ENCODE measurements at regions not wholly inside any gene's neighbourhood (a gene's known extent, or its start where the extent isn't known, plus 50 kb on each side); places are given as distances from the start of the nearest gene placed in this dataset.

DNA sequence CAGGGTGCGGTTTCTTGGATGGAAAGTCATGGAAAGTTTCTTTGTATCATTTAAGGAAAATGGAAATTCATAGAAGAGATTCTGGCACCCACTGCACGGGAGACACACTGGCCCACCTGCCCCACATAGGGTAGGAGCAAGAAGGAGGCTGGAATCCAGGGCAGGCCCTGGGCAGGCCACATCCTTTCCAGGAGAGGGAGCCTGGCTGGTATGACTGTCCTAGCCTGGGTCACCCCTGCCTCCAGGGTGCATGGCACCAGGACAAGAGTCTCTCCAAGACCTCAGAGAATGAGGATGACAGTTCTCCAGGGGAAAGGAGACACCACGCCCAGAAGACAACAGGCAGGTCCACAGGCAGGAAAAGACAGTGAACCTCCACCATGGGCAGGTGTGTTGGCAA is 297.2 kb downstream of the TCERG1L start:
- DNase-seq, result no peak

DNA sequence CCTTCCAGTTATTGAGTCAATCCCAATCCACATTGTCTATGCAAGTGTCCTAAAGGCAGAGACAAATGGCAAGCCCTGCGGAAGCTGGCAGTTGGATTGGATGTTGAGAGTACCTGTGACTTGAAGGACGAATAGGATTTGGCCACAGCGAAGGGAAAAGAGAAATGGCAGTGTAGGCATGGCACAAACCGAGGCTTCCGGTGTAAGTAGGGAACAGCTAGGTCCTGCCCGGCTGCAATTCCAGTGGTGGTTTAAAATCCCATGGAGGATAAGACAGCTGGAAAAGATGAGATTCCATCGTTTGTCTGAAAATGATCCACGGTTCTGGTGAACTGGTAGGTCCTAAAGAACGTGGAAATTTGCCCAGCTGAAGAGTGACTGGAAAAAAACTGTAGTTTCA is 296.2 kb downstream of the TCERG1L start:
- no peak for DNase-seq

DNA sequence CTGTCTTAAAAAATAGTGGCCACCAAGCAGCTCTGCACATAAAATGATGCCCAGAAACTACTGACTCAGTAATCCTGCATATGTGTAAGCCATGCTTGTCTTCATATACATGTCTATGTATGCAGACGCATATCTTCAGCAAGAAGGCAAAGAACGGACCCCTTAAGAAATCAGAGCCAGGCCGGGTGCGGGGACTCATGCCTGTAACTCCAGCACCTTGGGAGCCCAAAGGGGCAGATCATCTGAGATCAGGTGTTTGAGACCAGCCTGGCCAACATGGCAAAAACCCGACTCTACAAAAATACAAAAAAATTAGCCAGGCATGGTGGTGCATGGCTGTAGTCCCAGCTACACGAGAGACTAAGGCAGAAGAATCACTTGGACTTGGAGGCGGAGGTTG is 295.0 kb downstream of the TCERG1L start:
- no peak for DNase-seq

DNA sequence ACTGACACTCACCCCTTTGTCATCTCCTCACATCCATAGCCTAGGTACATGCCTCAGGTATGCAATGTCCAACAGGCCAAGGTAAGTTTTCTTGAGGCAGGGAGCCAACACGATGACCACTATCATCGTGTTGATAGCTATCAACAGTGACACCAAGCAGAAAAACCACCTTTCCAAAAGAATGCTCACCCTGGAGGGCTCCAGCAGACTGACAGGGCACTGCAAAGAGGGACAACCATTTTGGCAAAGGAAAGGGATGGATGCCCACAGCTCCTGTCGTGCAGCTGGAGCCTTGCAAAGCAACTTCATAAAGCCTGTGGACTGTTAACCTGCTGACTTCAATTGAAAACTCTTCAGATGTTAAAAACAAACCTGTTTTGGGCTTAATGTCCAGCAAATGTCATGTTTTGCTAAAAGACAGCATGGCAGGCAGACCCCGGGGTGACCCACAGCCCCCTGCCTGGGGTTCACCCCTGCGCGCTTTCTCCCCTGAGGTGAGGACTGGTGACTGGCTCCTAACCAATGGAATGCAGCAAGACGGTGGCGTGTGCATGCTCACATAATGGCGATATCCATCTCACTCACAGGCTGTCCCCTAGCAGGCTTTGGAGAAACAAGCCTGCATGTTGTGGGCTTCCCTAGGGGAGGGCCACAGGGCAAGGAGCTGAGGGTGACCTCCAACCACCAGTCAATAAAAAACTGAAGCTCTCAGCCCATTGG is 293.8 kb downstream of the TCERG1L start:
- DNase-seq, result no peak

DNA sequence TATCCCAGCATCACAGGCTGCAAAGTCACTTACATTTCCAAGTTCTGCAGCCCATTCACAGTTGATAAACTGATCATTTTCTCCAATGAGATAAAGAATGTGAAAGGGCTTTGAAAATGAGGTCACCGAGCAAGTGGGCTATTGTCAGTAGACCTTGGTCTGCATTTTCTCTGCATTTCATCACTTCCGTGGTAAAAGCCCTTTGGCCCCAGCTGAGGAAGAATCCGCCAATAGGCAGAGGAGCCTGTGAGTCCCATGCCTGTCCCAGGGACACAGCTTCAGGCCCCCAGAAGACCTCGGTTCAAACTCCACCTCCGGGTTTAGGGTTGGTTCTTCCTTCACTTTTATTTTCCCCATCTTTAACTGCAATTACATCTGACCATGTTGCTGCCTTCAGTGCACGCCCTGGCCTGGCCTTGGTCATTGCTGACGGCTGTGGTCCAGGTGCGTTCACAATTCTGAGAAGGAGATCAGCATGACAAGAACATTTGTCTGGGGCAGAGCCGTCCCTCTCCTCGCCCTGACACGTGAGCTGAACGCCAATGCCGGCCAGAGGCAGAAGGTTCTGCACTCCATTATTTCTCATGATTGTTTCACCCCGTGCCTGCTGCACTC is 292.5 kb downstream of the TCERG1L start:
- DNase-seq, result no peak

DNA sequence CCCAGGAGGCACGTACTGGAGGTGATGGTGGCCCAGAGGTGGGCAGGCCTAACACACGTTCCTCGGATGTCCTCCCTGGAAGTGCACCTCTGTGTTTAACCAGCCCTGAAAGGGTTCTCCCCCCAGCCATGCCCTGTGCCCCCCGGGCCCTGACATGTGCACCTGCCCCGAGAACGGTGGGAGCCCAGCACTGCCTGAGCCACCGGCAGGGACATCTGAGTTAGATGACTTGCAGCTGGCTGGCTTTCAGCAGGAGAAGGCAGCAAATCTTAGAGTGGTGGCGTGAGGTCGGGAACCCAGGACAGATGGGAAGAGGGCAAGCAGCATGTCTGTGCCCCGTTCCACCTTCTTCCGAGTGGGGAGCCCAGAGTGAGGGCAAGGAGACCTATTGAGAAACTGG is 291.8 kb downstream of the TCERG1L start:
- DNase-seq, result no peak

DNA sequence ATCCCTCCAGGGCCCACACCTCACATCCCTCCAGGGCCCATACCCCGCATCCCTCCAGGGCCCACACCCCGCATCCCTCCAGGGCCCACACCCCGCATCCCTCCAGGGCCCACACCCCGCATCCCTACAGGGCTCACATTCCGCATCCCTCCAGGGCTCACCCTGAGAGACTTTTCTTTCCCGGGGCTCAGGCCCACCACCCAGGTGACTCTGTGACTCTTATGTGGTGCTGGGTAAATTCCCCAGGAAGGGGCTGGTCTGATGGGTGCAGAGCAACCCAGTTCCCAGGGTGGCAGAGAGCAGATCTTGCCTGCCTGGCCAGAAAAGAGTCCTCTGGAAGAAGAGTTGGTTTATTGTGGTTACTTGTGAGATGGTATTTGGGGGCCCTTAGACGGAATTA is 290.7 kb downstream of the TCERG1L start:
- no peak for DNase-seq

DNA sequence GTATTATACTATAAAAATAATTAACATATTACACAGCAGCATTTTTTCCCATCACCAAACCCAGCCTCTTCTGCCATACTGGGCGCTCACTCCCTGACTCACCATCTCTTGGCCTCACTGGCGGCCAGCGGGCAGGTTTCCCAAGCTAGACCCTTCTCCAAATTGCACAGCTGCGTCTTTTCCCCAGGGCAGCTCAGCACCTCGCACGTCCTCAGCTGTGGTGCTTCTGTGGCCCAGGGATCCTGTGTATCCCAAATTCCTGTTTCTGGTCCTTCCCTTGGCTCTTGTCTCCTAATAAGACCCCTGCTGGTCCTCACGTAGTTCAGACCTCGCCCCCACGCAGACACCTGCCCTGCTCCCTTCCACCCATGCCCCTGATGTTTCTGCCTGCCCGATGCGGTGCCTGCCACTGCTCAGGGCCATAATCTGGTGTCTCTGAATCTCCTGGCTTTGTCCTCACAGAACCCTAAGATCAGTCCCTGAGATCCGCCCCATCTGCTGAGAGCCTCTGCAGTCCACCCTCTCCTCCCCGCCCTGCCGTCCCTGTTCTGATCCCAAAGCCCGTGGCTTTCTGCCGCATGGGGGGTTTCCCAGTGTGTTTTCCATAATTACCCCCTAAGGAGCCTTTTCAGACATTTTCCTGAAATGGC is 290.1 kb downstream of the TCERG1L start:
- no peak for DNase-seq

DNA sequence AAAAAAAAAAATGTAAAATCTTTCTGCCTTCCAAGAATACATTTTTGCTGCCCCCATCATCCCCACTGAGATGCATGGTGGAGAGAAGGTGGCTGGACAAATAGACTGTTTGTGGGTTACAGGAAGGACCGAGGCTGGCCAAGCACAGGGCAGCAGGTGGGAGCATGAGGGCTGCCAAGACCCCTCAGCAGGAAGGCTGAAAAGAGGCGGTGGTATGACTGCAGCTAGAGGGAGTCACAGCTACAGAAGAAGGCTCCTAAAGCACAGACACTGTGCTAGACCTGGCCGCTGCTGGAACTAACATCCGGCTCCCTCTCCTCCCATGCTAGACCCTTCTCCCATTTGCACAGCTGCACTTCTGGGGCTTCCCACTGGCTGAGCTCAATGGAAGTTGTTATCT is 289.6 kb downstream of the TCERG1L start:
- DNase-seq, result no peak

DNA sequence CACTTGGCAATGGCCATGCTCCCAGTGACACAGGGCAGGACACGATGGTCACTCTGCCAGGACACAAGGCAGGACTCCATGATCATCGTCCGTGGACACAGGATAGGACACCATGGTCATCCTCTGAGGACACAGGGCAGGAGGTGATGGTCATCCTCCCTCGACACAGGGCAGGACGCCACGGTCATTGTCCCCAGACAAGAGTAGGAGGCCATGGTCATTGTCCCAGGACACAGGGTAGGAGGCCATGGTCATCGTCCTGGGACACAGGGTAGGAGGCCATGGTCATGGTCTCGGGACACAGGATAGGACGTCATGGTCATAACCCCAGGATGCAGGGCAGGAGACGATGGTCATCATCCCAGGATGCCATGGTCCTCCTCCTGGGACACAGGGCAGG is 289.2 kb downstream of the TCERG1L start:
- no peak for DNase-seq

DNA sequence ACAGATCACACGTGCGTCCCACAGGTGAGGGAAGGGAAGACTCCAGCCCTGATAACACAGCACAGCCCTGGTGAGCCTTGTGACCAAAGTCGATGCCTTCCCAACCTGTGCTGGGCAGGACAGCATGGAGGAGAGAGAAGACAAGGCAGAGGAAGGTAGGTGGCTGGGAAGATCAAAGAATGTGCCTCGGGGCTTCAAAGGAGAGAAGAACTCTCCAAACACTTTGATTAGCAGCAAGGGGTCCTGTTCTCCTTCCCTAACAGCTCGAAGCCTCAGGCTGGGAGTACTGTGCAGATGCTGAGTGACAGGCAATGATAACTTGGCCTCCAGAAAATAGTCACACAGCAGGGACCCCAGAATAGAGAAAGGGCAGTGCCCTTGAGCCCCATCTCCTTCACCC is 288.5 kb downstream of the TCERG1L start:
- DNase-seq, result no peak

DNA sequence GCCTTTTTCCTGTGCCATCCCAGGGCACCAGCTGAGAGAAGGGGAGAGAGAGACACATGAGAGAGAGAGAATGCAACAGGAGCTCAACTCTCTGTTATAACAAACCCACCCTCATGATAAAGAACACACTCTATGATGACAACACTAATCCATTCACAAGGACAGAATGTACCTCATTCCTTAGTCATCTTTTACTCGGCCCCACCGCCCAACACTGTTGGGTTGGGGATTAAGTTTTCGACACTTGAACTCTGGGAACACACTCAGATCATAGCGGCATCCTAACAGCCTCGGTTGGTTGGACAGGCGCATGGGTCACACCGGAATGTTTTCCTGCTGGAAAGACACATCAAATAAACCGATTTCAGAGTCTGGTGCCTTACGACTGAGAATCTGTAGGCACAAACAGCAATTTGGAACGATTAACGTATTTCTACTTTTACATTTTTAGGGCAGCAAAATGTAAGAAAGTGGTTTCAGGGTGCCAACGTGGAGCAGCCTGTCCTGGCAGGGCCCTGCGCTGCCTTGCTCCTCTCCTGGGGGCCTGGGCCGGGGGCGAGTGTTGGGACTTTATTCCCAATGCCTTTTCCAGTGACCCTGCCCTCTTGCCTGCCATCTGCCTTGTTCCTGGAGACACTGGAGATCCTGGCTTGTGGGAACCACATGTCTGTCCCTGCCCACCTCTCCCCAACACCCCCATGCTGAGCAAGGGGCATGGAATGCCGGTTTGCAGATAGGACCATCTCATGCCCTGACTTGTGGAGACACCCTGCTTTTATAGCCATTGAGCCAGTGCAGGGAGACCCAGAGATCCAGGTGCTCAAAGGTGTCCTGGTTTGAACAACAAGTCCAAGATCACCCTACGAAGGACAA is 287.0 kb downstream of the TCERG1L start:
- DNase-seq, result no peak

DNA sequence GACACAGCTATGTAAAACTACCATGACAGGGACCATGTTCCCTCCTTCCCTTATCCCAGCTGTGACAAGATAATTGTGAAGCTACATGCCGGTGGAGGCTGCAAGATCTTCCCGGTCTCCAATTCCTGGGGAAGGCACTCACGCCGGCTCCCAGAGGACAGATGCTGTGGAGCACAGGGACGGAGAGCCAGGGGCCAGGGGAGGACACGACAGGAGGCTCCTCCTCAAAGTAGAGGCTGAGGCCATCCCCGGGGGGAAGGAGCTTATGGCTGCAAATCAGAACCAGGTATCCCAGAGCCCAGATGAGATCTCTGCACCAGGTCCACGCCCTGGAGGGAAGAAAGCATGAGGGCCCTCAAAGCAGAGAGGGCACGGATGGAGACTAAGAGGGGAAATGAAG is 286.2 kb downstream of the TCERG1L start:
- no peak for DNase-seq

DNA sequence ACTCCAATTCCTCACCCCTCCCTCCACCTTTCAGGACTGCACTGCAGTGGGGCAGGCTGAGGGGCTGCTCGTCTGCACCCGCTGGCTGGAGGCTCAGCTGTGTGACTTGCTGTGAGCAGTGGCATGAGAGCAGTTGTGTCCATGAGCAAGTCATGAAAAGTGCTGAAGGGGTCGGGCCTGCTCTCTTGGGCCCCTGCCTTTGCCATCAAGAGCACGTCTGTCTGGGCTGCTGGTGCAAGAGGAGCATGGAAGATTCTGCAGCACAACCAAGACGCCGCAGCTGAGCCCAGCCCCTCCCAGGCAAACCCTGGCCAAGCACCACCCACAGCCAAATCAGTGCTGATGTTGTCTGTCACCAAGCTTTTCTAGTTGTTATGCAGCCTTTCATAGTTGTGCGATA is 284.3 kb downstream of the TCERG1L start:
- no peak for DNase-seq

DNA sequence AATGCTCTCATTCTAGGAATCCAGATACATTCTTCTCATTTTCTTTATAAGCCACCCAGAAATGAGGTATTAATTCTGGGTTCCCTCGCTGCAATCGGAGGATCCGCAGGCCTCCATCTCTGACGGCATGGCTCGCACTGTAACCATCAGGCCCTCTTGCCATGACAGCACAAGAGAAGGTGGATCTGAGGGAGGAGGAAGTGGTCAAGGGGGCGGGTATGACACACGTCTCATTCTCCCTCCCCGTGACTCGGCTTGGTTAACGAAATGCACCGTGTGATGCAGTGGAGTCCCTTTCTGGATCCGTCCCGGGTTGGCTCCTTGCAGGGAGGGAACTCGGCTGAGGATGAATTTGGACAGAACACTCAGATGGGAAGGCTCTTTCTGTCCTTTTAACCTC is 280.2 kb downstream of the TCERG1L start:
- DNase-seq, result no peak

DNA sequence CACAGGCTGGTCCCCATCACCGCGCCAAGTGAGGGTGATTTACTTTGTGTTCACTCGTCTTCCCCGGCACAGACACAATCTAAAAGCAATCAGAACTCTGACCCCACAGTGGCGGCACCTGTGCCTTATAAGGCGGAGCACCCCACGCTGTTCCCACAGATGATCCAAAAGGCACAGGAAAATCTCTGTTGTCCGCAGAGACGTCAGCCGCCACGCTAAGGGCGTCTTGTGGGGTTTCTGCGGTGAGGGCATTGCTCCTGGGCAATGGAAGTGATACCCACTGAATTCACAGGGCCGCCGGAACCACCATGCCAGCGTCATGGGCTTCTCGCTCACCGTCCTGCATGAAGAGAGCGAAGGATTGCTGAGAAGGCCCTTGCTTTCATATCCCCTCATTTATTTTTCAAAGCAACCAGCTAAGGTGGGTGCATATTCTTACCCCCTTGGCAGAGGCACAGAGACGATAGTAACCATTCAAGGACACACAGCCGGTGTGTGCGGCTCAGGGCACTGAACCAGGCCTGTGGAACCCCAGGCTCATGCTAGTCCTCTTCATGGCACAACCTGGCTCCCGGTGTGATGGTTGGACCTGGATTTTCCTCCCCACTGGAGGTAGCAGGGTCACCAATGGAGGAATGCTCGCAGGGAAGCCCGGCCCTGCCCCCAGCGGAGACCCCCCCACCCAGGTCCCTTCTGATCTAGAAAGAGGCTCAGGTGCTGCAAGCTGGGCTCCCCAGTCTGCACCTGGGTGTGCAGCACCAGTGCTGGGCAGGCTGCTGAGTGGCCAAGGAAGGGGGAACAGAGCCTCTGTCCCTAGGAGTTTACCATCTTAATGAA is 279.0 kb downstream of the TCERG1L start:
- DNase-seq, result no peak

DNA sequence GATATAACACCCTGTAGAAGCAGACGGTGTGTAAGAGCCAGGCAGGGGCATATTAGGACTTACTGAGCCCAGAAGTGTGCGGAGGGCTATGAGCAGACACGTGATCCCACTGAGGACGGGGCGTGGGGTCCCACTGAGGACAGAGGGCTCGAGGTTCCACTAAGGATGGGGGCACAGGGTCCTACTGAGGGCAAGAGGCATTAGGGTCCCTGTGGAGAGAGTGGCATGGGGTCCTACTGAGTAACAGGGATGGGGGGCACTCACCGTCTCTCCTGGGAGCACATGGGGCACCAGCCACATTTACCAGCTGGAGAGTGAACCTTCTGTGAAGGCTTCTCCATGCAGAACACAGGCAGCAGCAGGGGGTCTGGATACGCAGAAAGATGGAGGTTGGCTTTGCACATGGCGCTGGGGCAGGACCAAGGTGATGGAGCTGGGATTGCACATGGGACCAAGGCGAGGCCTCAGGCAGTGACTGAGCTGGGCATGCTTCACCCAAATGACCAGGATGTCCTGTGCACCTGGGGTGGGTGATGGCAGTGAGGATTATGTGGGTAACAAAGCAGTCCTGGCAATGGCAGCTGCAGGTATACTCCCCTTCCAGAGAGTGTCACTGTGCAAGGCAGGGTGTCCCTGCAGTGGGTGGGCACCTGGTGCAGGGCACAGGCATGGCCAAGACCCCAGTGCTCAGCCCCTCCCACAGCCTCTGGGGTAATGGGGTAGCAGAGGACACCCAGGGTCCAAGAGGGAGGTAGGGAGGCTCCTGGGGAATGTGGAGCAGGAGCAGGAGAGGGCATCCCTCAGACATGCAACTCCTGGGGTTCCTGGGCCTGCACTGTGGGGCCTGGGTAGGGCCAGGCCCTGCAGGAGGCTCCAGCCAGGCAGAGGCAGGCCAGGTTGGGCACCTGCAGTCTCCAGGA is 278.1 kb downstream of the TCERG1L start:
- no peak for DNase-seq

DNA sequence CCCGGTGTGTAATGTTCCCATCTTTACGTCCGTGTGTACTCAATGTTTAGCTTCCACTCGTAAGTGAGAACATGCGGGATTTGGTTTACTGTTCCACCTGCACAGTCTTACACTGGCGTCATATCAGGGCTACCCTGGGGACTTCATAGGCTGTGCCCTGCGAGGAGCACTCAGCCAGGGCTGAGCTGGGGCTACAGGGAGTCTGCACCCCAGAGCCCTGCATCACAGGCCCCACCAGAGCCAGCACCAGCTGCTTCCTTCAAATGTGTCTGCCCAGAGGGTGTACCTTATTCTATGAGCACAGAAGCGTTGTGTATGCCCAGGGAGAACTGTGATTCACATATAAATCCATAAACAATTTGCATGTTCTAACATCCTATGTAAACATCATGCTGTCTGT is 277.1 kb downstream of the TCERG1L start:
- no peak for DNase-seq

DNA sequence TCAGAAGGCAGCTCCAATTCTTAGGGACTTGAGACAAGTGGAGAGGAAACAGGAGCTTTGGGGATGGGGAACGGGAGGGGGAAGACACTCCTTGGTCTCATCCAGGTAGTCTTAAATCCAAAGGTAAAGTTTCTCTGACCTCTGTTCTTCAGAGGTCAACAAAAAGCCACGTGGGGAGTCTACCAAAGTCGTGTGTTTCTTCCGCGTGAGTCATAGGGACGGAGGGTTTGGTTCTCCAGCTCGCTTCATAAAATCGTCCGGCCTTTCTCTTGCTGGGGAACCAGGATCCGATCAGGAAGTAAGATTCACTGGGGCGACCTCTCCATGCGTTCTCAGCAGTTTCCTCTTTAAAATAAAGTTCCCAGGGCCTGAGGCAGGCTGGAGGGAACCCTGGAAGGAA is 275.7 kb downstream of the TCERG1L start:
- no peak for DNase-seq

DNA sequence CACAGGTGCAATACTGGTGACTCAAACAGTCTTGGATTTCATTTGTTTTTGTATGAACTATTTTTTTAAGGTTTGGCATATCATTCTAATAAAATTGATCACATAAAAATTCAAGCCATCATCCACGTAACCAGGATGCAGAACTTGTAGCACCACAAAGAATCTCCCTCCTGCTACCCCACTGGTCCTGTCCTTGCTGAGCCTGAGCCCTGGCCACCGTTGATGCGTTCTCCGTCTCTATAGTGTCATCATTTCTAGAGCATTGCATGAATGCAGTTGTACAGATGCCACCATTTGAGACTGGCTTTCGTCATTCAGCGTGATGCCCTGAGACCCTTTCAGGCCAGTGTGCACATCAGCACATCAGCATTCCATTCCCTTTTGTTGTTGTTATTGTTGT is 273.5 kb downstream of the TCERG1L start:
- no peak for DNase-seq

DNA sequence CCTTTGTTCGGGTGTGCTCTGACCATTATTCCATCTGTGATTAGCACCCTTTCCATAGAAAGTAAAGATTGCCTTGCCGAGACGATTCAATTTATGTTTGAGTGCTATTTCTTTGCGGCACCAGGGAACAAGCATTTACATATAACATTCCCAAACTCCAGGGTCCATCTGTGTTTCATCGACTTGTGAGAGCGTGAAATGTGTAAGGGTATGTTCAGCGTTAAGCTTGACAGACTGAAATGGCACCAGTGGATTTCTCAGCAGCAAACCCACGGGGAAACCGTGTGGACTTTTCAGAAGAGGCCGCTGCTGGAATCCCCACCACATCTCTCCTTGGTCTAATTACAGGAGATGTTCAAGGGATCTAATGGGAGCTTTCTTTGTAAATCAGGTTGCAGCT is 270.5 kb downstream of the TCERG1L start:
- DNase-seq, result no peak

DNA sequence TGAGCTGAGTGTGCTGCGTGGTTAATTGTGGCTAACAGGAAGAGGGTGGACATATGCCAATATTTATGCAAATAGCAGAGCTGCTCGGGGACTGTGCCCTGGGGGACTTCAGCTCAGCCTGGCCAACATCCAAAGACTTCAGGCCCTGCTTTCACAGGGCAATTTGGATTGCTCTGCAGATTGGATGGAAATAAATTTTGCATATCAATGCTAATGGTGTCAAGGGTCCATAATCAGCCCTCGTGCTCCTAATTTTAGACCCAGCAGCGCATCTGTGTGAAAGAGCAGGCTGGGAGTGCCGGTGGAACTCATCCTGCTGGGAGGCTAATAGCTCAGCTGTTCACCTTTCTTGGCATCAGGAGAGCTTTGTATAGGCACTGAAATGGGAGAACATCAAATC is 270.1 kb downstream of the TCERG1L start:
- DNase-seq, result peak; percentile 4
